Neural crest cell (in vitro differentiated cells): ENCODE measurements at regions not wholly inside any gene's neighbourhood (a gene's known extent, or its start where the extent isn't known, plus 50 kb on each side); places are given as distances from the start of the nearest gene placed in this dataset.

ENCODE experiments used
- DNase-seq: peaks from one replicate; pipeline ENCODE4 v3.0.0; 2021; ENCODE audit warnings: low read depth, mixed read lengths, low spot score
- H3K27ac Mint-ChIP-seq: one replicate; pipeline ENCODE4 v1.8.0; 2021; ENCODE audit warnings: mild to moderate bottlenecking, mixed read lengths; ENCODE audit not compliant: unreplicated experiment
- H3K27me3 Mint-ChIP-seq: 2 replicates; pipeline ENCODE4 v1.8.0; 2021; ENCODE audit warnings: low read depth, mild to moderate bottlenecking, mixed read lengths
- H3K36me3 Mint-ChIP-seq: 2 replicates; pipeline ENCODE4 v1.8.0; 2021; ENCODE audit warnings: low read depth, mild to moderate bottlenecking, mixed read lengths
- H3K4me1 Mint-ChIP-seq: 2 replicates; pipeline ENCODE4 v1.8.0; 2021; ENCODE audit warnings: mixed read lengths
- H3K4me3 Mint-ChIP-seq: one replicate; pipeline ENCODE4 v1.8.0; 2021; ENCODE audit warnings: mild to moderate bottlenecking, mixed read lengths
- H3K9me3 Mint-ChIP-seq: 2 replicates; pipeline ENCODE4 v1.8.0; 2021; ENCODE audit warnings: mixed read lengths
- TF ChIP-seq, protein P1 (sequence below): fragments of 200-600 bp; sonication (generic); conservative IDR thresholded peaks from 2 replicates; pipeline ENCODE4 v1.5.0; 2021; ENCODE audit warnings: antibody characterized with exemption, mild to moderate bottlenecking

DNA sequence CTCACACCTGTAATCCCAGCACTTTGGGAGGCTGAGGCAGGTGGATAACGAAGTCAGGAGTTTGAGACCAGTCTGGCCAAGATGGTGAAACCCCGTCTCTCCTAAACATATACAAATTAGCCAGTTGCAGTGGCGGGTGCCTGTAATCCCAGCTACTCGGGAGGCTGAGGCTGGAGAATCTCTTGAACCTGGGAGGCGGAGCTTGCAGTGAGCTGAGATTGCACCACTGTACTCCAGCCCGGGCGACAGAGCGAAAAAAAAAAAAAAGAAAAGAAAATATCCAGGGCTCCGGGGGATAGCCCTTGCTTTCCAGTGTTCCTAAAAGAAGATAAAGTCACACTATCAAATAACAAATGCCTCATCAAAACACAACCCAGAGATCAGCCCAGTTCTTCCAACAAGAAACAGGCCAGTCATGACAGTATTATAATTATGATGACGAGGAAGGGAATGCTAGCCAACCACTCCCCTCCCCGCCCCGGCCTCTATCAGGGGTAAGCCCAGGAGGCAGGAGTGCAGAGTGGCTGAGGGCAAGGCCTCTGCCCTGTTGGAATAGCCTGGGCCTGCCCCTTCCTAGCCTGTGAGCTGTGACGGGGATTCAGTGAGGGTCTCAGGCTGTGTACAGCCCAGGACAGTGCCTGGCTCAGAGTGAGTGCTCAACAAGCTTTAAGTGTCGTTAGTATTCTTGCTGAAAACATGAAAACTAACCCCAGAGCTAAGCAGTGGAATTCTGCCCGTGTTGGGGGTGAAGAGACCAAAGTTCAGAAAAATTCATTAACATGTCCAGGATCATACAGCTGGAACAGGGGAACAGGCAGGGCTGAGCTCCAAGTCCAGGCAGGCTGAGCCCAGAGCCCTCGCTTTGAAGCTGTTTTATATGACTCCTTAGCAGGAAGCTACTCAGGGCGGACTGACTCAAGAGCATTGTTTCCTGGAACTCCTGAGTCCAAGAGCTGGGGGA, 54.3 kb downstream of the FAM241B start:
- no peak overlapping the region for H3K27ac Mint-ChIP-seq
- H3K27me3 Mint-ChIP-seq = peaks cover 11% of the 10 kb centered on the region
- H3K4me1 Mint-ChIP-seq = peaks cover 18% of the 10 kb centered on the region
- no peaks in the 10 kb centered on the region for H3K36me3 Mint-ChIP-seq
- TF ChIP-seq, protein P1, sequence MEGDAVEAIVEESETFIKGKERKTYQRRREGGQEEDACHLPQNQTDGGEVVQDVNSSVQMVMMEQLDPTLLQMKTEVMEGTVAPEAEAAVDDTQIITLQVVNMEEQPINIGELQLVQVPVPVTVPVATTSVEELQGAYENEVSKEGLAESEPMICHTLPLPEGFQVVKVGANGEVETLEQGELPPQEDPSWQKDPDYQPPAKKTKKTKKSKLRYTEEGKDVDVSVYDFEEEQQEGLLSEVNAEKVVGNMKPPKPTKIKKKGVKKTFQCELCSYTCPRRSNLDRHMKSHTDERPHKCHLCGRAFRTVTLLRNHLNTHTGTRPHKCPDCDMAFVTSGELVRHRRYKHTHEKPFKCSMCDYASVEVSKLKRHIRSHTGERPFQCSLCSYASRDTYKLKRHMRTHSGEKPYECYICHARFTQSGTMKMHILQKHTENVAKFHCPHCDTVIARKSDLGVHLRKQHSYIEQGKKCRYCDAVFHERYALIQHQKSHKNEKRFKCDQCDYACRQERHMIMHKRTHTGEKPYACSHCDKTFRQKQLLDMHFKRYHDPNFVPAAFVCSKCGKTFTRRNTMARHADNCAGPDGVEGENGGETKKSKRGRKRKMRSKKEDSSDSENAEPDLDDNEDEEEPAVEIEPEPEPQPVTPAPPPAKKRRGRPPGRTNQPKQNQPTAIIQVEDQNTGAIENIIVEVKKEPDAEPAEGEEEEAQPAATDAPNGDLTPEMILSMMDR = no peak
- no peak for DNase-seq
- no peak overlapping the region for H3K4me3 Mint-ChIP-seq
- no peaks in the 10 kb centered on the region for H3K9me3 Mint-ChIP-seq

DNA sequence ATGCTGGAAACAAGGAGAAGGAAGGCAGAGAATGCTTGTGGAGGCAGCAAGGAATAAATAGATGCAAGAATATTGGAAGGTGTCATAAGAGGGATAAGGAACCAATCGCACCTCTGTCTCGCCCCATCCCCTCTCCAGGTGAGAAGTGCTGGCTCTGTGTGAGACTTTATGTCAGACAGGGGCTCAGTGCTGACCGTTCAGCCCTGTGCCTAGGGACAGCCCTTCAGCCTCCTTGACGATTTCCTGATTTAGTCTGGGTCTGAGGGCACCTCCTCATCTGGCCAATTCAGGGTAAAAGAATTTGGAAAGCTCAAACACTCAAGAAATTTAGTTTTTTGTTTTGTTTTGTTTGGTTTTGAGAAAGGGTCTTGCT, 54.9 kb downstream of the FAM241B start:
- H3K36me3 Mint-ChIP-seq = no peaks in the 10 kb centered on the region
- H3K27me3 Mint-ChIP-seq = peaks cover 6% of the 10 kb centered on the region

DNA sequence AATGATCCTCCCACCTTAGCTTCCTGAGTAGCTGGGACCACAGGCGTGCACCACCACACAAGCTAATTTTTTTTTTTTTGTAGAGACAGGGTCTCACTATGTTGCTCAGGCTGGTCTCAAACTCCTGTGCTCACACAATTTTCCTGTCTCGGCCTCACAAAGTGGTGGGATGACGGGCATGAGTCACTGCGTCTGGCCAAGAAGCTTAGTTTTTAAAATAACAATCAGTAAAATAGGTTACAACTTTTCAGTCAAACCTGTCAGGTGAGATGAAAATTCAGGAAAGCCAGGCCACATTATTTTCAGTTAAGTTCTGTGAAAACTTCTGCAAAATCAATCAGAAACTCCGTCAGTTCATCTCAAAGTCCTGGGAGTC, 55.4 kb downstream of the FAM241B start:
- Mint-ChIP-seq H3K4me3 (no peak overlapping the region), H3K27ac (no peak overlapping the region), H3K27me3 (peaks cover 4% of the 10 kb centered on the region)

More for the DNA sequence above, 54.9 kb downstream of the FAM241B start:
- Mint-ChIP-seq H3K4me3 (no peak overlapping the region), H3K4me1 (peaks cover 18% of the 10 kb centered on the region), H3K9me3 (no peaks in the 10 kb centered on the region), H3K27ac (no peak overlapping the region)
- DNase-seq = no peak
- TF ChIP-seq, protein P1 = no peak

DNA sequence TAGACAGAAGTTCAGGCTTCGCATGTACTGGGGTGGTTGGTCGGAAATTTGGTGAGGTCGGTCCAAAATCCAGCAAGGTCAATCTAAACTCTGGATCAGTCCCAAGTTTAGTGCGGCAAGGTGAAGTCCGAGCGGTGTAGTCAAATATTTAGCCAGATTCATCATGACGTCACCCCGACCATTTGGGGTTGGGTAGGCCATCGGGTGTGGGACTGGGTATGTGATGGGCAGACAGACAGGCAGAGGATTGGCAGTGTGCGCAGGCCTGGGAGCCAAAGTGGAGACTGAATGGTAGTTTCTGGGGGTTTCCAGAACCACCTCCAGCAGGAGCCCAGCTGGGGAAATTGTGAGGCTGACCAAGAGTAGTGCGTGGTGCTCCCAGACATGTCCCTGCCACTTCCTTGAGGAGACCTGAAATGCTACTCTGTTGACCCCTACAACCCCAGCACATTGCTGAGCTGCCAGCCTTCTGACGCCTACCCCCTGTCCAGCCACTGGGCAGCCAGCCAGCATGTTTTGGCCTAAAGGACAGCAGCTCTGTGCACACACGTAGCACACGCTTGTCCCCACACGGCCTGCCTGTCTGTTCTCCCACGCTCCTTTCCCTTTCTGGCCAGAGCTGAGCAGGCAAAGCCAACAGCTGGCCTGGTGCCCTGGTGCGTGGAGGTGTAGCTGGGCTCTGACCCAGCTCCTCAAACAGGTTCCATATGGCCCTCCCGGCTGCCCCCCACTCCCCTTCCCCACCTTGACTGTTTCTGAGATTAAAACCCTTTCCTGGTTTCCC, 55.9 kb downstream of the FAM241B start:
- Mint-ChIP-seq H3K4me1 (peaks cover 18% of the 10 kb centered on the region), H3K27ac (peak overlapping the region; percentile 75), H3K4me3 (no peak overlapping the region), H3K9me3 (no peaks in the 10 kb centered on the region), H3K27me3 (peaks cover 4% of the 10 kb centered on the region), H3K36me3 (no peaks in the 10 kb centered on the region)
- TF ChIP-seq, protein P1 = no peak
- DNase-seq = no peak

More for the DNA sequence above, 55.4 kb downstream of the FAM241B start:
- TF ChIP-seq, protein P1 = no peak
- no peak for DNase-seq
- Mint-ChIP-seq H3K4me1 (peaks cover 18% of the 10 kb centered on the region), H3K9me3 (no peaks in the 10 kb centered on the region), H3K36me3 (no peaks in the 10 kb centered on the region)

DNA sequence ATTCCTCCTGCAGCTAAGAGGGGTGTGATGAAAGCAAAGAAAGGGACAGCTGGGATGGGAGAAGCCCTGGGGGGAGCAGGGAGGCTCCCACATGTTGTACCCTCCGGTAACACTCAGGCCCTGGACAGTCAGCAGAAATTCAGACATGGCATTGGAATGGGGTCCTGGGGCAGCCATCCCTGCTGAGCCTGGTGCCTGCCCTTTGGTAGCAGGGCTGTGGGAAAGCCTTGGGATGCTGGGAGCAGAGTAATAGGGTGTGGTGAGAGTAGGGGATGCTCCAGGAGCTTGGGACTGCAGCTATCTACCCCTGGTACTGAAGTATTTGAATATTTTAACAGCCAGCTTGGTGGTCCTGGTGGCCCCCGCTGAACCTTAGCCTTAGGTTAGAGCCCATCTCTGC, 56.8 kb downstream of the FAM241B start:
- no peak for DNase-seq
- Mint-ChIP-seq H3K36me3 (no peaks in the 10 kb centered on the region), H3K27me3 (peaks cover 4% of the 10 kb centered on the region), H3K4me3 (no peak overlapping the region), H3K4me1 (peaks cover 18% of the 10 kb centered on the region), H3K9me3 (no peaks in the 10 kb centered on the region), H3K27ac (no peak overlapping the region)
- TF ChIP-seq, protein P1 = no peak
